Smooth muscle cell (in vitro differentiated cells): ENCODE measurements at regions not wholly inside any gene's neighbourhood (a gene's known extent, or its start where the extent isn't known, plus 50 kb on each side); places are given as distances from the start of the nearest gene placed in this dataset.

Source experiments
- DNase-seq: peaks from one replicate; lab custom pipeline; 2025; ENCODE audit not compliant: unreplicated experiment; lab: John Stamatoyannopoulos, UW
- H2AFZ ChIP-seq: fragments of 200-600 bp; sonication (generic); 2 replicates; pipeline ENCODE4 v1.6.0; 2016; ENCODE audit warnings: antibody characterized with exemption, low read depth, mild to moderate bottlenecking
- H3F3A ChIP-seq: fragments of 200-600 bp; sonication (generic); 2 replicates; pipeline ENCODE4 v1.6.0; 2017; ENCODE audit warnings: antibody characterized with exemption, low read depth
- H3K27ac ChIP-seq: fragments of 200-600 bp; sonication (generic); 2 replicates; pipeline ENCODE4 v1.5.1; 2016; ENCODE audit warnings: low read depth, mild to moderate bottlenecking
- H3K27me3 ChIP-seq: fragments of 200-600 bp; sonication (generic); 2 replicates; pipeline ENCODE4 v1.6.1; 2016; ENCODE audit warnings: low read depth, mild to moderate bottlenecking
- H3K36me3 ChIP-seq: fragments of 200-600 bp; sonication (generic); 2 replicates; pipeline ENCODE4 v1.5.1; 2016; ENCODE audit warnings: low read depth
- H3K4me1 ChIP-seq: fragments of 200-600 bp; sonication (generic); 2 replicates; pipeline ENCODE4 v1.5.1; 2016; ENCODE audit warnings: low read depth
- H3K4me2 ChIP-seq: fragments of 200-600 bp; sonication (generic); 2 replicates; pipeline ENCODE4 v1.6.0; 2016; ENCODE audit warnings: mild to moderate bottlenecking
- H3K4me3 ChIP-seq: fragments of 200-600 bp; sonication (generic); 2 replicates; pipeline ENCODE4 v1.5.1; 2016; ENCODE audit warnings: mild to moderate bottlenecking
- H3K79me2 ChIP-seq: fragments of 200-600 bp; sonication (generic); 2 replicates; pipeline ENCODE4 v1.6.0; 2016; ENCODE audit warnings: low read depth, mild to moderate bottlenecking
- H3K9ac ChIP-seq: fragments of 200-600 bp; sonication (generic); 2 replicates; pipeline ENCODE4 v1.6.0; 2016; ENCODE audit warnings: low read depth
- H3K9me3 ChIP-seq: fragments of 200-600 bp; sonication (generic); replicated peaks from 2 replicates; pipeline ENCODE4 v1.5.1; 2016; ENCODE audit warnings: low read depth
- H4K20me1 ChIP-seq: fragments of 200-600 bp; sonication (generic); 2 replicates; pipeline ENCODE4 v1.6.0; 2016; ENCODE audit warnings: low read depth
- CTCF ChIP-seq: fragments of 200-600 bp; sonication (generic); IDR thresholded peaks from 2 replicates; pipeline ENCODE4 v1.5.1; 2017; ENCODE audit warnings: borderline replicate concordance, mild to moderate bottlenecking, antibody characterized with exemption; ENCODE audit not compliant: insufficient read depth, poor library complexity, severe bottlenecking
- WGBS: methylation state at CpG from one replicate; pipeline ENCODE4 v1.1.7; 2016; ENCODE audit warnings: low lambda C conversion rate; 5-methylcytosine and 5-hydroxymethylcytosine counted together

DNA sequence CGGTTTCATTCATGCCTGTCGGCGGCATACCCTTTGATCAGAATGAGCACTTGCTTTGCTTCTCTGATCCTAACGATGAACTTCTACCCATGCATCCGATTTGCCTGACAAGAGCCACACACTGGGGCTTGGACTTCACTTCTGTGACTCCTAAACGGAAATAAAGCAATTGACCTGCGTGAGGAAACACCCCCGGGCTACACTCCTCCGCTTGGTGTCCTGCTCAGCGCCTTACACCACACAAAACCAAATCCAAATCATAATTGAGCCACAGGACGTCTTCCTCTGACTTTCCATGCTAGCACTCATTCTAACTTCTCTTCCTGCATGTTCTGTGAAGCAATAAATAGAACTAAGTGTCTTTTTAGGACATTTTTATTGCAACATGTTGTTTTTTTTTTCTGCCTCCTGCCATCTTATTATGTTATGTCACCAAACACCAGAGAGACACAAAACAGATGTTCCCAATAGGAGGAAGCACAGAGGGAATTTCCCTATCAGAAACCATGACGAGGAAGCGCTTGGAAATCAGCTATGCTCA is 110.8 kb upstream of the FAM9B start:
- no peak for DNase-seq
- H3K27ac ChIP-seq: no peak overlapping the region
- no peaks in the 10 kb centered on the region for H3K4me1 ChIP-seq
- H3K36me3 ChIP-seq: no peaks in the 10 kb centered on the region
- no peaks in the 10 kb centered on the region for H3K79me2 ChIP-seq
- no peak overlapping the region for H3K9ac ChIP-seq
- no peak for TF ChIP-seq CTCF
- H3K4me2 ChIP-seq: no peak overlapping the region
- 62% methylated on average over 13 of the region's 13 CpGs for WGBS
- no peaks in the 10 kb centered on the region for H3F3A ChIP-seq
- no peak overlapping the region for H3K4me3 ChIP-seq
- H4K20me1 ChIP-seq: no peaks in the 10 kb centered on the region
- no peaks in the 10 kb centered on the region for H3K9me3 ChIP-seq
- no peaks in the 10 kb centered on the region for H3K27me3 ChIP-seq
- no peak overlapping the region for H2AFZ ChIP-seq

- no peaks in the 10 kb centered on the region for H3F3A ChIP-seq
- no peaks in the 10 kb centered on the region for H3K79me2 ChIP-seq
- WGBS: 86% methylated on average over 9 of the region's 9 CpGs
- TF ChIP-seq CTCF: no peak
- H4K20me1 ChIP-seq: no peaks in the 10 kb centered on the region
- no peaks in the 10 kb centered on the region for H3K36me3 ChIP-seq
- H3K9ac ChIP-seq: no peak overlapping the region
- H3K4me2 ChIP-seq: no peak overlapping the region
- H3K4me1 ChIP-seq: no peaks in the 10 kb centered on the region
- no peak overlapping the region for H2AFZ ChIP-seq
- DNase-seq: no peak
- H3K27me3 ChIP-seq: no peaks in the 10 kb centered on the region
- no peak overlapping the region for H3K4me3 ChIP-seq
- no peaks in the 10 kb centered on the region for H3K9me3 ChIP-seq
- no peak overlapping the region for H3K27ac ChIP-seq
Measured at GRCh38 chrX:9146657-9147056, 112.7 kb upstream of the FAM9B start.

DNA sequence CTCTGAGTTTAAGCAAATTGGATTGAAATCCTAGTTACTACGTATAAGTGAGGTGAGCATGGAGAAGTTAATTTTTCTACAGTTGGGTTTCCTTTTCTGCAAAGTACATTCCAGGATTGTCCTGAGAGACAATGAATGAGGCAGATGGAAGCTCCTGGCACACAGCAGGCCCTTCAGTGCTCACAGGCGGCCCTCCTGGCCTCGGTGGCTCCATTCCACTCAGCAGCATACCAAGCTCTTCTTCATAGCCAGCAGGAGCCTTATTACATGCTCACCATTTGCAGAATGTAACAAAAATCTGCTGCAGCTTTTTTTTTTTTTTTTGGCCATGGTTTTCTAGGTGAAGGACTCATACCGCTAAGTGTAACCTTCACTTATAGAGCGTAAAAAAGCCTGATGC is 113.2 kb upstream of the FAM9B start:
- no peak overlapping the region for H3K27ac ChIP-seq
- no peak overlapping the region for H3K4me3 ChIP-seq
- no peak for TF ChIP-seq CTCF
- no peaks in the 10 kb centered on the region for H3K27me3 ChIP-seq
- no peak overlapping the region for H2AFZ ChIP-seq
- WGBS: 81% methylated on average over 5 of the region's 5 CpGs
- H4K20me1 ChIP-seq: no peaks in the 10 kb centered on the region
- H3K4me2 ChIP-seq: no peak overlapping the region
- no peaks in the 10 kb centered on the region for H3K79me2 ChIP-seq
- H3K9ac ChIP-seq: no peak overlapping the region
- H3K9me3 ChIP-seq: no peaks in the 10 kb centered on the region
- H3K36me3 ChIP-seq: no peaks in the 10 kb centered on the region
- no peaks in the 10 kb centered on the region for H3K4me1 ChIP-seq
- DNase-seq: no peak
- no peaks in the 10 kb centered on the region for H3F3A ChIP-seq

GRCh38 chrX:9147726-9148125 is 113.8 kb upstream of the FAM9B start:
- Histone ChIP-seq H3K4me3 (no peak overlapping the region), H3K27me3 (no peaks in the 10 kb centered on the region), H3K9me3 (no peaks in the 10 kb centered on the region), H4K20me1 (no peaks in the 10 kb centered on the region), H3F3A (no peaks in the 10 kb centered on the region), H3K4me1 (no peaks in the 10 kb centered on the region), H2AFZ (no peak overlapping the region), H3K36me3 (no peaks in the 10 kb centered on the region), H3K27ac (peak overlapping the region; percentile 54), H3K4me2 (no peak overlapping the region), H3K9ac (no peak overlapping the region), H3K79me2 (no peaks in the 10 kb centered on the region)
- no peak for DNase-seq
- 30% methylated on average over 7 of the region's 7 CpGs for WGBS
- TF ChIP-seq CTCF: no peak
